ENCODE measurements at regions not wholly inside any gene's neighbourhood (a gene's known extent, or its start where the extent isn't known, plus 50 kb on each side); places are given as distances from the start of the nearest gene placed in this dataset.
A peak's percentile ranks its signal among the peaks of the same experiment; 100 is the strongest.
"Not testable (repeated sequence)": the region's sequence is repeated elsewhere in the genome, so short reads cannot be mapped to it uniquely, and the experiment has no call there.

GRCh38 chr2:82939211-82939610 is 1519.9 kb downstream of the SUCLG1 start:
- peaks cover 12% of the 10 kb centered on the region for H3K9me3 Mint-ChIP-seq
- intact Hi-C loops (cut with DNase I, micrococcal nuclease): no loop called here

GRCh38 chr2:82938321-82938845 is 1520.7 kb downstream of the SUCLG1 start:
- CTCF ChIA-PET; H3K36me3 ChIP-seq (ENCODE audit: insufficient read depth, low read length); intact Hi-C loops (cut with DNase I, micrococcal nuclease); H3K9me3 Mint-ChIP-seq; H3K4me3 ChIP-seq (ENCODE audit: low read length); H3K27me3 Mint-ChIP-seq; H3K27ac Mint-ChIP-seq; H3K36me3 Mint-ChIP-seq (ENCODE audit: low read depth); H3K4me3 Mint-ChIP-seq; POLR2A ChIA-PET; H3K9me3 ChIP-seq (ENCODE audit: control insufficient read depth in 1 of 2, insufficient read depth in 1 of 2, low read length in 2 of 2); H3K27me3 ChIP-seq (ENCODE audit: control insufficient read depth in 1 of 2, insufficient read depth in 2 of 2, low read length in 2 of 2); ATAC-seq (ENCODE audit: poor library complexity); H3K4me1 Mint-ChIP-seq (ENCODE audit: low read depth); H3K4me1 ChIP-seq (ENCODE audit: insufficient read depth, low read length); H3K27ac ChIP-seq (ENCODE audit: low read depth in 1 of 2, low read length in 2 of 2): not testable (repeated sequence)
- peak in 1 of 14 experiments; percentile 8 for DNase-seq

More at GRCh38 chr2:82939211-82939610, 1519.9 kb downstream of the SUCLG1 start:
- no peaks in the 10 kb centered on the region for H3K4me1 ChIP-seq (ENCODE audit: insufficient read depth, low read length)
- Mint-ChIP-seq H3K36me3 (ENCODE audit: low read depth) (no peaks in the 10 kb centered on the region), H3K27me3 (no peaks in the 10 kb centered on the region), H3K27ac (no peak overlapping the region), H3K4me1 (ENCODE audit: low read depth) (no peaks in the 10 kb centered on the region), H3K4me3 (no peak overlapping the region)
- H3K4me3 ChIP-seq (ENCODE audit: low read length): no peak overlapping the region
- ChIA-PET CTCF (no interaction called here), POLR2A (no interaction called here)
- no peak for TF ChIP-seq CTCF (IDR thresholded peaks at IDR 0.05)
- H3K27me3 ChIP-seq (ENCODE audit: control insufficient read depth in 1 of 2, insufficient read depth in 2 of 2, low read length in 2 of 2): no peaks in the 10 kb centered on the region
- peaks cover 0 to 4% of the 10 kb centered on the region in 2 experiments for H3K9me3 ChIP-seq (ENCODE audit: control insufficient read depth in 1 of 2, insufficient read depth in 1 of 2, low read length in 2 of 2)
- H3K36me3 ChIP-seq (ENCODE audit: insufficient read depth, low read length): no peaks in the 10 kb centered on the region
- ATAC-seq (ENCODE audit: poor library complexity): no peak
- no peak overlapping the region for H3K27ac ChIP-seq (ENCODE audit: low read depth in 1 of 2, low read length in 2 of 2)
- no peak for DNase-seq

GRCh38 chr2:82913566-82913965 is 1545.5 kb downstream of the SUCLG1 start:
- no peak overlapping the region for H3K27ac ChIP-seq (ENCODE audit: low read depth in 1 of 2, low read length in 2 of 2)
- intact Hi-C loops (cut with DNase I, micrococcal nuclease): no loop called here
- TF ChIP-seq CTCF (IDR thresholded peaks at IDR 0.05): no peak
- H3K27me3 Mint-ChIP-seq: no peaks in the 10 kb centered on the region
- H3K27me3 ChIP-seq (ENCODE audit: control insufficient read depth in 1 of 2, insufficient read depth in 2 of 2, low read length in 2 of 2): no peaks in the 10 kb centered on the region
- H3K36me3 Mint-ChIP-seq (ENCODE audit: low read depth): no peaks in the 10 kb centered on the region
- no peaks in the 10 kb centered on the region for H3K36me3 ChIP-seq (ENCODE audit: insufficient read depth, low read length)
- peaks cover 4% of the 10 kb centered on the region for H3K9me3 Mint-ChIP-seq
- H3K4me3 Mint-ChIP-seq: no peak overlapping the region
- H3K27ac Mint-ChIP-seq: no peak overlapping the region
- DNase-seq (no peak), ATAC-seq (ENCODE audit: poor library complexity) (no peak)
- H3K4me1 Mint-ChIP-seq (ENCODE audit: low read depth): no peaks in the 10 kb centered on the region
- no peaks in the 10 kb centered on the region for H3K4me1 ChIP-seq (ENCODE audit: insufficient read depth, low read length)
- ChIA-PET POLR2A (no interaction called here), CTCF (no interaction called here)
- no peaks in the 10 kb centered on the region for H3K9me3 ChIP-seq (ENCODE audit: control insufficient read depth in 1 of 2, insufficient read depth in 1 of 2, low read length in 2 of 2)
- no peak overlapping the region for H3K4me3 ChIP-seq (ENCODE audit: low read length)

- Histone ChIP-seq H3K27ac (ENCODE audit: low read depth in 1 of 2, low read length in 2 of 2) (no peak overlapping the region), H3K36me3 (ENCODE audit: insufficient read depth, low read length) (no peaks in the 10 kb centered on the region), H3K27me3 (ENCODE audit: control insufficient read depth in 1 of 2, insufficient read depth in 2 of 2, low read length in 2 of 2) (no peaks in the 10 kb centered on the region), H3K4me1 (ENCODE audit: insufficient read depth, low read length) (no peaks in the 10 kb centered on the region), H3K4me3 (ENCODE audit: low read length) (no peak overlapping the region), H3K9me3 (ENCODE audit: control insufficient read depth in 1 of 2, insufficient read depth in 1 of 2, low read length in 2 of 2) (peaks cover 0 to 5% of the 10 kb centered on the region in 2 experiments)
- ChIA-PET CTCF (no interaction called here), POLR2A (no interaction called here)
- no peaks in the 10 kb centered on the region for H3K36me3 Mint-ChIP-seq (ENCODE audit: low read depth)
- intact Hi-C loops (cut with DNase I, micrococcal nuclease): no loop called here
- no peak for TF ChIP-seq CTCF (IDR thresholded peaks at IDR 0.05)
- ATAC-seq (ENCODE audit: poor library complexity) (no peak), DNase-seq (no peak)
- peaks cover 4% of the 10 kb centered on the region for H3K9me3 Mint-ChIP-seq
- H3K4me3 Mint-ChIP-seq: no peak overlapping the region
- no peak overlapping the region for H3K27ac Mint-ChIP-seq
- H3K27me3 Mint-ChIP-seq: no peaks in the 10 kb centered on the region
- H3K4me1 Mint-ChIP-seq (ENCODE audit: low read depth): no peaks in the 10 kb centered on the region
Observed at GRCh38 chr2:82896117-82896516, 1563.0 kb downstream of the SUCLG1 start.
